ENCODE measurements at regions not wholly inside any gene's neighbourhood (a gene's known extent, or its start where the extent isn't known, plus 50 kb on each side); places are given as distances from the start of the nearest gene placed in this dataset.

DNA sequence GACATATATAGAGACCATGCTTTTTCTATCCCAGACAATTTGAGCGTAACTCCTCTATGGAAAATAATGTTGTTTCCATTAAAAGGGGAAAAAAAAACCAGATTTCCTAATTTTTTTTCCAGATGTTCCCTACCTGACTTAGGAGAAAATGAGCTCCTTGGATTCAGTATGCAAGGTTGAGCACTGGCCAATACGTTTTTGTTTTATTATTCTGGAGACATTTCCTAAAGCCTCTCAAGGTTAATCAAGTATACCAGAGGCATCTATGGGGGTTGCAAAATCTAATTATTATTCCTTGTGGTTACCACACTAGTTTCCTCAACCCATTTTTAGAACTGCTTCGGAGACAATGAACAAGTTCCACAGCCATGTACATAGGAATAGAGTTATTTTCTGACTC, 291.3 kb downstream of the SLC16A7 start:
- Mint-ChIP-seq H3K9me3 (no peaks in the 10 kb centered on the region), H3K4me1 (ENCODE audit: low read depth) (no peaks in the 10 kb centered on the region), H3K36me3 (ENCODE audit: low read depth) (no peaks in the 10 kb centered on the region), H3K4me3 (no peak overlapping the region), H3K27ac (no peak overlapping the region), H3K27me3 (no peaks in the 10 kb centered on the region)
- DNase-seq (no peak), ATAC-seq (no peak)
- POLR2A ChIA-PET: no interaction called here
- CTCF ChIA-PET: interaction anchor here (0.6 kb wide), 1 partner anchor 441 kb away, joined by 4 read pairs; no protein-coding TSS in a partner anchor
- intact Hi-C loops (cut with micrococcal nuclease): no loop called here
- TF ChIP-seq, protein P1, sequence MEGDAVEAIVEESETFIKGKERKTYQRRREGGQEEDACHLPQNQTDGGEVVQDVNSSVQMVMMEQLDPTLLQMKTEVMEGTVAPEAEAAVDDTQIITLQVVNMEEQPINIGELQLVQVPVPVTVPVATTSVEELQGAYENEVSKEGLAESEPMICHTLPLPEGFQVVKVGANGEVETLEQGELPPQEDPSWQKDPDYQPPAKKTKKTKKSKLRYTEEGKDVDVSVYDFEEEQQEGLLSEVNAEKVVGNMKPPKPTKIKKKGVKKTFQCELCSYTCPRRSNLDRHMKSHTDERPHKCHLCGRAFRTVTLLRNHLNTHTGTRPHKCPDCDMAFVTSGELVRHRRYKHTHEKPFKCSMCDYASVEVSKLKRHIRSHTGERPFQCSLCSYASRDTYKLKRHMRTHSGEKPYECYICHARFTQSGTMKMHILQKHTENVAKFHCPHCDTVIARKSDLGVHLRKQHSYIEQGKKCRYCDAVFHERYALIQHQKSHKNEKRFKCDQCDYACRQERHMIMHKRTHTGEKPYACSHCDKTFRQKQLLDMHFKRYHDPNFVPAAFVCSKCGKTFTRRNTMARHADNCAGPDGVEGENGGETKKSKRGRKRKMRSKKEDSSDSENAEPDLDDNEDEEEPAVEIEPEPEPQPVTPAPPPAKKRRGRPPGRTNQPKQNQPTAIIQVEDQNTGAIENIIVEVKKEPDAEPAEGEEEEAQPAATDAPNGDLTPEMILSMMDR (IDR thresholded peaks at IDR 0.05): no peak

DNA sequence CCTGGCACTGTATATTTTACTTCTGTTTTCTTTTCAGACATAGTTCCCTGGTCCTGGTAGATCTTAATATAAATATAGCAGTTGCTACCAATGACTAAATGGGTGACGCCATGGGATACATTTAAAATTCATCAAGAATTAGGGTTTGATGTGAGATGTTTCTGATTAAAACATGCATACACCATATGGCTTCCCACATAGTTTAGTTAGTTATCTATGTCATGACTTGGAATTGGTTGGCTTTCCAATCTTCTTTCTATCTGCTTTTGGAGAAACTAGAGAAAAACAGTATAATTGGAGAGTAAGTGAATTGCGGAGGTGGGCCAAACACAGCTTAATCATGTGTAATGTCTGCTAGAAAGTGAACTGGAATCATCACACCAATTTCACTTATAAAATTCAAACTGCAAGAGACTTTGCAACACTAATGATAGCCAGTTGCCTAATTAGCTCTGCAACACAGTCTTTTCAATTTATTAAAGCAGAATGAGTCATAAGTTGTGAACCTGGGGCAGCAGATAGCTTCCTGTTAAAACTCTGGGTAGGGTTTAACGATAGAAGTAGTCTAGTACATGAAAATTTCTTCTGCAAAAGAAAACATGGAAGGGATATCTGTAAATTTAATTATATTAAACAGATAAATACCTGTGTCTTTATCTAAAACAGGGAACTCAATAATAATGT, 295.2 kb downstream of the SLC16A7 start:
- no peaks in the 10 kb centered on the region for H3K27me3 Mint-ChIP-seq
- DNase-seq: no peak
- ATAC-seq: no peak
- no peak overlapping the region for H3K27ac Mint-ChIP-seq
- H3K4me3 Mint-ChIP-seq: no peak overlapping the region
- H3K4me1 Mint-ChIP-seq (ENCODE audit: low read depth): no peaks in the 10 kb centered on the region
- ChIA-PET POLR2A (no interaction called here), CTCF (no interaction called here)
- no peaks in the 10 kb centered on the region for H3K36me3 Mint-ChIP-seq (ENCODE audit: low read depth)
- TF ChIP-seq, protein P1 (IDR thresholded peaks at IDR 0.05): no peak
- no peaks in the 10 kb centered on the region for H3K9me3 Mint-ChIP-seq
- intact Hi-C loops (cut with micrococcal nuclease): no loop called here

DNA sequence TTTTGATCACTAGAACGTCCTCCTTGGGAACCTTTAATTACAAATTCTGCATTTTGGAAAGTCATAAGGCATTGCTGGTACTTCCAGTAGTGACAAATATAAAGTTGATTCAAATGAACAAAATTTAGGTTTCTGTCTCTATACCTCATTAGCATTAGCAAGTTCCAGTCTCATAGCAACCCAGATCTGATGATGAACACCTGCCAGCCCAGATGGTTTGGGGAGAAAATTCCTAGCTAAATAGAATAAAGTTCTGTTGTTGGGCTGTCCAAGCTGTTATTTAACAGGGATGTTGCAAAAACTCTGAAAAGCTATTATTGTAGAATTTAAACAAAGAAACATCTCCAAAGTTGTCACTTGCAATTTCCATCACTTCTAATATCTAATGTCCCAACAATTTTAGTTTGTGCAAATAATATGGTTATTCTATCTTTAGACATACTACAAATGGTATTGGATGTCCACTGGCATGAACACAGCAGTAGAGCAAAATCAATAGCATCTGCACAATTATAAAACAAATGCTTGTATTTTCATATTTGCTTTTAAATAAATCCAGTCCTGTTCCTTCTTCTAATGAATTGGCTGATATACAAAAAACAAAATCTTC, 299.4 kb downstream of the SLC16A7 start:
- H3K9me3 Mint-ChIP-seq: no peaks in the 10 kb centered on the region
- no peak overlapping the region for H3K4me3 Mint-ChIP-seq
- H3K27me3 Mint-ChIP-seq: no peaks in the 10 kb centered on the region
- intact Hi-C loops (cut with micrococcal nuclease): no loop called here
- H3K36me3 Mint-ChIP-seq (ENCODE audit: low read depth): no peaks in the 10 kb centered on the region
- DNase-seq (no peak), ATAC-seq (no peak)
- no peaks in the 10 kb centered on the region for H3K4me1 Mint-ChIP-seq (ENCODE audit: low read depth)
- H3K27ac Mint-ChIP-seq: no peak overlapping the region
- TF ChIP-seq, protein P1 (IDR thresholded peaks at IDR 0.05): no peak
- ChIA-PET CTCF (no interaction called here), POLR2A (no interaction called here)

DNA sequence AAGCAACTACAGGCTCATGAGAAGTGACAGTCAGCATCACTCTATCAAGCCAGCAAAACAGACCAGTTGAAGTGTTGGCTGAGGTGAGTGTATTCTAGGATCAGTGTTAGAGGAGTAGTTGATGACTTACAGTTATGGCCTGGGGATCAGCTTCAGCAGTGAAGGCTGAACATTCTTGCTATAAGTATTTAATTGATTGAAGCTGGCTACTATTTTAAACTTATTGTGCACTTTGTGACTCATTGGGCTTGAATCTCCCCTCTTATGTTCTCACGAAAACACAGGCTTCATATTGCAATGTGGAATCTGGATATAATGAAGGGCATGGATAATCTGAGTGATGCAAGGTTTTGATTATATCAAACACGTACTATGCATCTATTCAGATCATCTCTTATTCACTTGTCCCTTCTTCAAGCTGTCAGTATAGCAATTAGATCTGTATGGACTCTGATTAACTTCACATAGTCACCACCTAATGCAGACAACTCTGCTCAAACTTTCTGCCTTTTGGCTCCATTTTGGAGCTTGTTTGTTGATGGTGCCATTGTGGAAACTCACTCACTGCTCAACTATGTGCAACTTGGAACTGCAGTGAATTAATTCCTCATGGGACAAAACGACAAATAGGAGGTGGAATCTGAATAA, 309.2 kb downstream of the SLC16A7 start:
- TF ChIP-seq, protein P1 (IDR thresholded peaks at IDR 0.05): no peak
- ATAC-seq: no peak
- Mint-ChIP-seq H3K27ac (no peak overlapping the region), H3K4me1 (ENCODE audit: low read depth) (no peaks in the 10 kb centered on the region), H3K36me3 (ENCODE audit: low read depth) (no peaks in the 10 kb centered on the region), H3K27me3 (no peaks in the 10 kb centered on the region), H3K9me3 (no peaks in the 10 kb centered on the region), H3K4me3 (no peak overlapping the region)
- ChIA-PET CTCF (no interaction called here), POLR2A (no interaction called here)
- no peak for DNase-seq
- intact Hi-C loops (cut with micrococcal nuclease): no loop called here

DNA sequence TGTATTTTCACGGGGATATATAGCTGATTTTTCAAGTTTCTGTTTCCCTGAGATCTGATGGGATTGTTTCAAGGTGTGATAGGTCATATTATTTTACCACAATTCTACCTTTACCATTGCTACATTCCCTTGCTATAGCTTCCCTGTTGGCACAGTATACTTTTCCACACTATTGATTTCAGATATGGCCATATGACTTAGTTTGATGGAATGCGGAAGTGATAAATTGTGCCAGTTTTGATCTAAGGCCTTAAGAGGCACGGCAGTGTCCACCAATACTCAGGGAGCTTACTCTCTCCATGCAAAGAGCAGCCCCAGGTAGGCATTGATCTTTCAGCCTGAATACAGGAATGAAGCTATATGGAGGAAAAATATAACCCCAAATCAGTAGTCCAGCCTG, 315.7 kb downstream of the SLC16A7 start:
- no peak for ATAC-seq
- ChIA-PET POLR2A (interaction anchor here (0.6 kb wide), 1 partner anchor 517 kb away, joined by 4 read pairs; no protein-coding TSS in a partner anchor), CTCF (interaction anchor here (0.7 to 1.0 kb wide), 2 partner anchors 10 to 76 kb away, joined by 3 read pairs; no protein-coding TSS in a partner anchor)
- Mint-ChIP-seq H3K27ac (no peak overlapping the region), H3K27me3 (no peaks in the 10 kb centered on the region), H3K4me1 (ENCODE audit: low read depth) (no peaks in the 10 kb centered on the region), H3K9me3 (no peaks in the 10 kb centered on the region), H3K4me3 (no peak overlapping the region), H3K36me3 (ENCODE audit: low read depth) (no peaks in the 10 kb centered on the region)
- DNase-seq: no peak
- intact Hi-C loops (cut with micrococcal nuclease): no loop called here
- TF ChIP-seq, protein P1 (IDR thresholded peaks at IDR 0.05): no peak
